ENCODE measurements at regions not wholly inside any gene's neighbourhood (a gene's known extent, or its start where the extent isn't known, plus 50 kb on each side); places are given as distances from the start of the nearest gene placed in this dataset.

GRCh38 chr4:185088899-185089298 lies 54.2 kb upstream of the SLC25A4 start:
- ChIA-PET CTCF (no interaction called here), POLR2A (no interaction called here)
- WGBS (ENCODE audit: missing lambda C conversion rate) = 26% methylated on average over 6 of the region's 6 CpGs
- no peak overlapping the region for H3K4me3 ChIP-seq
- ATAC-seq (no peak), DNase-seq (ENCODE audit: low read depth in 1 of 2, low spot score in 1 of 2) (no peak), FAIRE-seq (no peak)
- no peak for TF ChIP-seq HDAC2 (IDR thresholded peaks at IDR 0.05)
- H3K27ac ChIP-seq = no peak overlapping the region
- H3K4me1 ChIP-seq = no peaks in the 10 kb centered on the region
- no peak overlapping the region for H3K4me2 ChIP-seq
- H3K9me3 ChIP-seq = no peaks in the 10 kb centered on the region

- POLR2A ChIA-PET = no interaction called here
- ATAC-seq (no peak), DNase-seq (ENCODE audit: low read depth in 1 of 2, low spot score in 1 of 2) (no peak), FAIRE-seq (no peak)
- WGBS (ENCODE audit: missing lambda C conversion rate) = 65% methylated on average over 1 of the region's 1 CpG
- TF ChIP-seq, protein P1, sequence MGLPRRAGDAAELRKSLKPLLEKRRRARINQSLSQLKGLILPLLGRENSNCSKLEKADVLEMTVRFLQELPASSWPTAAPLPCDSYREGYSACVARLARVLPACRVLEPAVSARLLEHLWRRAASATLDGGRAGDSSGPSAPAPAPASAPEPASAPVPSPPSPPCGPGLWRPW (IDR thresholded peaks at IDR 0.05) = no peak
- TF ChIP-seq ZFP36 (IDR thresholded peaks at IDR 0.05; ENCODE audit: borderline replicate concordance, partially characterized antibody) (no peak), MAFK (IDR thresholded peaks at IDR 0.05; ENCODE audit: partially characterized antibody) (no peak), TFCP2L1 (CRISPR knock-in tag; IDR thresholded peaks at IDR 0.05) (no peak), SMC3 (IDR thresholded peaks at IDR 0.05) (no peak), MYC (IDR thresholded peaks at IDR 0.05; ENCODE audit: borderline replicate concordance, low read length) (no peak)
- CTCF ChIA-PET = interaction anchor here (0.8 kb wide), 1 partner anchor 51 kb away, joined by 4 read pairs; no protein-coding TSS in a partner anchor
- Histone ChIP-seq H3K4me2 (no peak overlapping the region), H3K9me3 (no peaks in the 10 kb centered on the region), H3K4me3 (no peak overlapping the region), H3K4me1 (no peaks in the 10 kb centered on the region), H3K27ac (no peak overlapping the region)
These were observed 52.5 kb upstream of the SLC25A4 start for GRCh38 chr4:185090592-185090991.

- Histone ChIP-seq H3K27ac (no peak overlapping the region), H3K4me2 (no peak overlapping the region), H3K4me3 (no peak overlapping the region), H3K9me3 (no peaks in the 10 kb centered on the region), H3K4me1 (no peaks in the 10 kb centered on the region)
- FAIRE-seq (no peak), DNase-seq (ENCODE audit: low read depth in 1 of 2, low spot score in 1 of 2) (no peak), ATAC-seq (no peak)
- ChIA-PET CTCF (interaction anchor here (1.0 to 1.6 kb wide), 3 partner anchors 9 to 945 kb away, joined by 3 to 4 read pairs (median 3); no protein-coding TSS in a partner anchor), POLR2A (no interaction called here)
- 63% methylated on average over 6 of the region's 6 CpGs for WGBS (ENCODE audit: missing lambda C conversion rate)
- TF ChIP-seq, protein P2, sequence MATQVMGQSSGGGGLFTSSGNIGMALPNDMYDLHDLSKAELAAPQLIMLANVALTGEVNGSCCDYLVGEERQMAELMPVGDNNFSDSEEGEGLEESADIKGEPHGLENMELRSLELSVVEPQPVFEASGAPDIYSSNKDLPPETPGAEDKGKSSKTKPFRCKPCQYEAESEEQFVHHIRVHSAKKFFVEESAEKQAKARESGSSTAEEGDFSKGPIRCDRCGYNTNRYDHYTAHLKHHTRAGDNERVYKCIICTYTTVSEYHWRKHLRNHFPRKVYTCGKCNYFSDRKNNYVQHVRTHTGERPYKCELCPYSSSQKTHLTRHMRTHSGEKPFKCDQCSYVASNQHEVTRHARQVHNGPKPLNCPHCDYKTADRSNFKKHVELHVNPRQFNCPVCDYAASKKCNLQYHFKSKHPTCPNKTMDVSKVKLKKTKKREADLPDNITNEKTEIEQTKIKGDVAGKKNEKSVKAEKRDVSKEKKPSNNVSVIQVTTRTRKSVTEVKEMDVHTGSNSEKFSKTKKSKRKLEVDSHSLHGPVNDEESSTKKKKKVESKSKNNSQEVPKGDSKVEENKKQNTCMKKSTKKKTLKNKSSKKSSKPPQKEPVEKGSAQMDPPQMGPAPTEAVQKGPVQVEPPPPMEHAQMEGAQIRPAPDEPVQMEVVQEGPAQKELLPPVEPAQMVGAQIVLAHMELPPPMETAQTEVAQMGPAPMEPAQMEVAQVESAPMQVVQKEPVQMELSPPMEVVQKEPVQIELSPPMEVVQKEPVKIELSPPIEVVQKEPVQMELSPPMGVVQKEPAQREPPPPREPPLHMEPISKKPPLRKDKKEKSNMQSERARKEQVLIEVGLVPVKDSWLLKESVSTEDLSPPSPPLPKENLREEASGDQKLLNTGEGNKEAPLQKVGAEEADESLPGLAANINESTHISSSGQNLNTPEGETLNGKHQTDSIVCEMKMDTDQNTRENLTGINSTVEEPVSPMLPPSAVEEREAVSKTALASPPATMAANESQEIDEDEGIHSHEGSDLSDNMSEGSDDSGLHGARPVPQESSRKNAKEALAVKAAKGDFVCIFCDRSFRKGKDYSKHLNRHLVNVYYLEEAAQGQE (IDR thresholded peaks at IDR 0.05) = no peak
- no peak for TF ChIP-seq RAD21 (conservative IDR thresholded peaks at IDR 0.05 in 1 of 2, IDR thresholded peaks at IDR 0.05 in 1 of 2)
These were observed 50.4 kb upstream of the SLC25A4 start for GRCh38 chr4:185092535-185093197.
